ENCODE measurements at regions not wholly inside any gene's neighbourhood (a gene's known extent, or its start where the extent isn't known, plus 50 kb on each side); places are given as distances from the start of the nearest gene placed in this dataset.
A peak's percentile ranks its signal among the peaks of the same experiment; 100 is the strongest.

DNA sequence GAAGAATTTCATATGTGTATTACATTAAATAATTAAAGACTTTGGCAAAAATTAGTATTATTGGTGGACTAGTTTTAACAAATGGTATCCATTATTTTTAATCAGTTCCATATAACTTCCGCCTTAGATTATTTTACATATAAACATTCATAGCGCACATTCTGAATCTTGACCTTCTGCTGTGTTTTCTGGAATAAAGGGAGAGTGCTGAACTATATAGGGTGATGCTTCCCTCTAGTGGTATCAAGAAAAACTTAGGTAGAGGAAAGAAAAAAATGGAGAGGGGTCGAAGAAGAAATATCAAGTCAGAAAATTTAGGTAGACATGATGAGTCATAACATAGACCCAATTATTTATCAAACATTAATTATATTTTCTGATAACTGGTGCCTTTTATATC is 155.6 kb upstream of the PACRGL start:
- no peak for DNase-seq
- intact Hi-C loops (cut with DNase I, micrococcal nuclease): loop anchor here in 1 of 2 donors (5.0 to 10.0 kb wide), 2 partner anchors 122 to 140 kb away; no protein-coding TSS in a partner anchor
- peak; percentile 73 for ATAC-seq

DNA sequence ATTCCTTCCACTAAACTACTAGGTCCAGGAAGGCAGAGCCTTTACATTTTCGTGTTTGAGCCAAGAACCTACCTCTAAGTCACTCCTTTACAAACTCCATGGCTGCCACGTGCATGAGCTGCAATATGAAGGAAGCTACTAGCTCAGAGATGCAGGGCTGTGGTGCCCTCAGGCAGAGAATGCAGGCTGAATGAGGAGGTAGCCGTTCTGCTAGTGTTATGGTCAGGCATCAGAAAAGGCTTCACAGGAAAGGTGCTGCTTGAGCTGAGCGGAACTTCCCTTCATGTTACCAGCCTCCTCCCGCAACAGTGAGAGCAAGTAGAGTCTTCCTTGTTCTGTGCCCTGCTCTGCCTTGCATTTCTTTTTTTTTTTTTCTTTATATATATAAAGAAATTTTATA is 148.3 kb upstream of the PACRGL start:
- ATAC-seq: no peak
- intact Hi-C loops (cut with DNase I, micrococcal nuclease): no loop called here

DNA sequence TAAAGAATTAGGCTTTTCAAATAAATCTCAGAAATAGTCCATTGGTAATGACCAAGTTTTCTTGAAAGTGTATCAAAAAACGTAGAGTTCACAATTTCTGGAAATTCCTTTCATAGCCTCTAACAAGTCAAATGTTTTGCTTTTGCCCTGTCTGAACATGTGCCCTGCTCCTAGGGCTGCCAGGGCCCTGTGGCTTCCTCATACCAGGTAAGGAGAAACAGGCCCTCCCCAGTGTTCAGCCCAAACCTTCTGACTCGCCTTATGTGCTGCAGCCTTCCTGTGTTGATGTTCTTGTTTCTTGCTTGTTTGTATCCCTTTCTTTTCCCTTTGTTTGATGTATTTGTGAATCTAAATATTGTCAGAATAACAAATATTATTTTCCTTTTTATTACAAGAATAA is 146.1 kb upstream of the PACRGL start:
- intact Hi-C loops (cut with DNase I, micrococcal nuclease): no loop called here

More for the DNA sequence above, 148.3 kb upstream of the PACRGL start:
- DNase-seq: no peak

DNA sequence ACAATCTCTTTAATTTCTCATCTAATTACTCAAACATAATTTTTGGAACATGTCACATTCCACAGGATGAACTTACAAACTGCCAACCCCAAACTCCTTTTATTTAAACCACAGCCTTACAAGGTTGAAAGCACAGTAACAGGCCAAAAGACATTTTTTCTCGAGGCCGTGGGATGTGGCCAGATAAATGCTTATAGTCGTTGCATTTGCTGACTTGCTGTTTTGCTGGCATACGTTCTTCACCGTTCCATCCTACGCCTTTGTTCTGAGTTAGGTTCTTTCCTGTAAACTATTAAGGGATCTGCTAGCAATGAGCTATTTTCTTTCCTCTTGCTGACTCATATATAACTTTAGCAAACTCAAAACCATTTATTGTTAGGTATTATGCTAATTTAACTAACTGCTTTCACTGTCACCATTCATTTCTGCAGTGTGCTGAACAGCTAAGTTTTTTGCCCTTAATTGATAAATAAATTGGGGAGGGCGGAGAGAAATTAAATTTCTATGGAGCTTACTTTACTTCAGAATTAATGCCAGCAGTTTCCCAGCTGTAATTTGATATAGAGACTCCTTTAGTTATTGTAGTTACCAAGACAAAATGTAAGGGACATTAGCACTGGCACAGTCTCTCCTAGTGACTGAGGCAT is 135.1 kb upstream of the PACRGL start:
- ATAC-seq (no peak), DNase-seq (no peak)
- intact Hi-C loops (cut with DNase I, micrococcal nuclease): no loop called here

More for the DNA sequence above, 146.1 kb upstream of the PACRGL start:
- no peak for ATAC-seq
- no peak for DNase-seq

DNA sequence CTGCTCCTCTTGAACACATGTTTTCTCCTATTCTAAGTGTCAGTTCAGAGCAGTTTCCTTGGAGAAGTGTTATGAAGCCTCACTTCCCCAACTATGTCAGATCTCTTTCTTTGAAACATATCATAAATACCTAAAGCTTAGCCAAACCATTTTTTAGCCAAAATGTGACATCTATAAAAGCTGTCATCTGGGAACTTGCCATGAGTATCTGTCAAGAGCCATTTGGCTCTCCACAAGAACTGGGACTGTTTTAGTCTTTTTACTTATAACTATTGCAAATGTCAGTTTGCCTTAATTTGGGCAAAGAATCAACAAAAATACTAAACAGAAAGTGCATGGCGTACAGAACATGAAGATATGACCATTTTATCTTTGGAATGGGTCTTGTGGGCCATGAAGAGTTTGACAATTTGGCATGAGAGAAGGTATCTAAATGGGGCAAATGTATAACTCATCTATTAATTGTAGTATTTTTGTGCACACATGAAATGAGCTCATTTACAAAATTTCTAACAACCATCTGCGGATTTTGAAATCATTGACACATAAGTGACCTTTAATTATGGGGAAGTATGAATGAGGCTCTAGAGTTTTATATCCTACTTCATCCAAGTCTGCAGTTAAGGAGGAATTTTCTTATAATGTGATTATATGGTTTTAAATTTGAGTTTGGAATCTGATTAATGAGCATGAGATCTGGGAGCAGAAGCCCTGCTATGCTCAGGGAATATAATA is 129.1 kb upstream of the PACRGL start:
- intact Hi-C loops (cut with DNase I, micrococcal nuclease): no loop called here
- ATAC-seq (no peak), DNase-seq (no peak)

DNA sequence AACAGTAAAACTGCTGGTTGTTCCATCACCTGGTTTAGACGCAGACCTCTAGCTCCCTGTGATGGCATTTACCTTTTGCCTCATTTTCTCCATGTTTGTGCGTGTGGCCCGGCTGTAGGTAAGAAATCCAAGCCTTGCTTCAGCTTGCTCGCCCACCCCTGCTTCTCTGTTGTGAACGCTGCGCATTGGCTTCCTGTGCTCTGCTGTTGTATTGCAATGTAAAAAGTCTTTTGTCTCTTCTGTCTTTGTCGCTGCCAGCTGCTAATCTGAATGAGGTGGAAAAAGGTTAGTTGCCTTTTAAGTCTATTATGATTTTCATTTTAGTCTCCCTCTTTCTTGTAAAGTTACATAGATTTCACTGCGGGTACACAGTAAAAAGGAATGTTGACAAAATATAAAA is 127.3 kb upstream of the PACRGL start:
- ATAC-seq: no peak
- intact Hi-C loops (cut with DNase I, micrococcal nuclease): no loop called here
- no peak for DNase-seq

DNA sequence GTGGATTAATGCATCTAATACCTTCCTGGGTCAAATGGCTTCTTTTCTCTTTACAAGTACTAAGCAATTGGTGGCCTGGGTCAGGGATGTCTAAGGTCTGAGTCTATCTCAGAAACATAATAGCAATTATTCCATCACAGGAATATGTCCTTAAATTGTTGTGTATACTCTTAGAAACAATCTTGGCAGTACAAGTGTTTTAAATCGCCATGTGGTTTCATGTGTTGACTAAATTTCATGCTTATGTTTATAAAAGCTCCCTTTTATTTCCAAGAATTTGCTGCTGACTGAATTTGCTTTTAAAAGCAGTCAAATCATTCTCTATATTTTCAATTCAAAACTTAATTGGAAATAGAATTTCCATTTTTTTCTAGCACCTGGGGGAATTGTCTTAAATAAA is 125.3 kb upstream of the PACRGL start:
- DNase-seq (no peak), ATAC-seq (no peak)
- intact Hi-C loops (cut with DNase I, micrococcal nuclease): no loop called here

DNA sequence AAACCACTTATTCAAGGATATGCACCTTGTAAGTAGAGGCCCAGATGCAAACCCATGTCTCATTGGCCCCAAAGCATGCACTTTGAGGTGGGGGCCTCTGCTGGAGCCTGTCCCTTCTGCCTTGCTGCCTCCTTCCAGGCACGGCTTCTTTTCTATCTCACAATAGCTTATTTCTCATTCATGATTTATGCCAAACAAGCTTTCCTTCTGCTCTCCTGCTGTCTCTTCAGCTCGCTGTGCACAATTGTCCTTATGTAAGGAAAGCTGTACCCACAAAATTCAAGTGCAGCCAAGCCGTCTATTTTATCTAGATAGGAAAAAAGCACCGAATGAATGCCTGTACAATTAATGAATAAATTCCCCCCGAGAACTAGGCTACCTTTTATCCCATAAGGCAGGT is 124.8 kb upstream of the PACRGL start:
- no peak for ATAC-seq
- intact Hi-C loops (cut with DNase I, micrococcal nuclease): no loop called here

DNA sequence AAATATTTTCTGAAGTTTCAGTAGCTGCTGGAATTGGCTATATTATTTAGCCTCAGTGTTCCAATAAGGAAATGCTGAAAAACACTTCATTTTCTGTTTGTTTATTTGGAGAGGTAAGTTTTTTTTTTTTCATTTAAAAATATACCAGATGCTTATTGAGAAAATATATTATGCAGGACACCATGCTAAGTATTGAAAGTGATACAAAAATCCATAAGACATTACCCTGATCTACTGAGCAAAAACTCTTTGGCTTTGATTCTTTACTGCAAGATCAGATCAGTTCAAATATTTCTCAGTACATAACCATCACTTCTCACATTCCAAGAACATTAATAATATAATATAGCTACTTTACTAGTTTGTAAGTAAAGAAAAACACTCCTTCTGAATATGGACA is 123.4 kb upstream of the PACRGL start:
- intact Hi-C loops (cut with DNase I, micrococcal nuclease): no loop called here
- DNase-seq (no peak), ATAC-seq (no peak)

More for the DNA sequence above, 124.8 kb upstream of the PACRGL start:
- DNase-seq: no peak

DNA sequence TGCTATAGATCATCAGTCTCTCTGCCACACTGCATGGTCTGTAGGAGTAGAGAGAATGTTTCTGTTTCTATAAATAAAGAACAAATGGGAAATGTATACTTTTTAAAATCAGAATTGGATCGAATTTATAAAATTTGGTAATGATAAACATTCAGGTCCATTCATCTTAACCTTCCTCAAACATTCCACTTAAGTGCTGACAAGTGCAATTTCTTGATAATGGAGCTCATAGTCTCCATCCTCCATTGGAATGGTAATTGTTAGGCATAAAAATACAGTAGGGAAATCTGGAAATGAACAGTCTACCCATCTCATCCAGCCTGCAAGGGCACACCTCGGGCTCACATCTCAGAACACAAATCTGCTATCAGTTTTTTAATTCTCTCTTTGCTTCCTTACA is 122.6 kb upstream of the PACRGL start:
- DNase-seq: no peak
- no peak for ATAC-seq
- intact Hi-C loops (cut with DNase I, micrococcal nuclease): no loop called here

DNA sequence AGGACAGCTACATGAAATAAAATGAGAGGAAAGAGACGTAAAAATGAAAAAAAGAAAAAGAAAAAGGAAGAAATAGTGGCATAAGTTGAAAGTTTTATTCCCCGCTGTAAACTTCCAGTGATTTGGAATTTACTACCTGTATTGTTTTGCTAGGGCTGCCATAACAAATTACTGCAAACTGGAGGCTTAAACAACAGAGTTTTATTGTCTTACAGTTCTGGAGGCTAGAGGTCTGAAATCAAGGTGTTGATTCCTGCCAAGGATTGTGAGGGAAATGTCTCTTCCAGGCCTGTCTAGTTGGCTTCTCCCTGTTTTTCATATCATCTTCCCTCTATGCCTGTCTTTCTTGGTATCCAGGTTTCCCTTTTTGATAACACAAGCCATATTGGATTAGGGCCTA is 119.4 kb upstream of the PACRGL start:
- ATAC-seq (peak; percentile 97), DNase-seq (no peak)

DNA sequence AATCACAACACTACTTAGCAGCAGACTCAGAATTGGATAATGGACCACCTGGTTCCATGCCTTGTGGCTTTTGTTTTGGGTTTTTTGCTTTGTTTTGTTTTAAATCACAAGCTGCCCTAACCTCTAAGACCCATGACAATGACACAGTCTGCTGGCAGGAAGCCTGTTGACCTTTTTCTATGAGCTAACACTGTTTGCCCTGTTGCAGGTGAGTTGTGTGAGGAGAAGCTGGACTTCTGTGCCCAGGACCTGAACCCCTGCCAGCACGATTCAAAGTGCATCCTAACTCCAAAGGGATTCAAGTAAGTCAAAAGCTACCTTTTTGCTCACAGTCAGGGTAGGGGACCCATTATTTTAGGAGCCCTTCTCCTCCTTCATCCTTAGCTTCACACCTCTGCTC is 110.8 kb upstream of the PACRGL start:
- ATAC-seq: no peak

More for the DNA sequence above, 119.4 kb upstream of the PACRGL start:
- intact Hi-C loops (cut with DNase I, micrococcal nuclease): no loop called here

DNA sequence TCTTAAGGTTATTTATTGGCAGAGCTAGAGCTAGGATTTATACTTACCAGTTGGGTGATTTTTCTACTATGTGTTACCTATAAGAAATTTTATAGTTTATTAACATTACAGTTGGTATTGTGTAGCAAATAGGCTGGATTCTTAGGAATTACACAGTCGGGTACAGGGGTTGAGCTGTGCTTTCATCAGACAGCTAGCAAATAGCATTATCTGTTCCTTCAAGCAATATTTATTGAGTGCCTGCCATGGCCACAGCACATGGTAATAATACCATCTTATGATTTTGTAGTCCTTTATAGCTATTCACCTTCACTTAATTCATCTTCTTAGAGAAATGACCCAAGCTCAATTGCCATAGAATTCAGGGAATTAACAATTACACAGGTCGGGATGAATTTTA is 109.4 kb upstream of the PACRGL start:
- no peak for ATAC-seq
- DNase-seq: no peak
- intact Hi-C loops (cut with DNase I, micrococcal nuclease): no loop called here

More for the DNA sequence above, 110.8 kb upstream of the PACRGL start:
- no peak for DNase-seq
- intact Hi-C loops (cut with DNase I, micrococcal nuclease): no loop called here

DNA sequence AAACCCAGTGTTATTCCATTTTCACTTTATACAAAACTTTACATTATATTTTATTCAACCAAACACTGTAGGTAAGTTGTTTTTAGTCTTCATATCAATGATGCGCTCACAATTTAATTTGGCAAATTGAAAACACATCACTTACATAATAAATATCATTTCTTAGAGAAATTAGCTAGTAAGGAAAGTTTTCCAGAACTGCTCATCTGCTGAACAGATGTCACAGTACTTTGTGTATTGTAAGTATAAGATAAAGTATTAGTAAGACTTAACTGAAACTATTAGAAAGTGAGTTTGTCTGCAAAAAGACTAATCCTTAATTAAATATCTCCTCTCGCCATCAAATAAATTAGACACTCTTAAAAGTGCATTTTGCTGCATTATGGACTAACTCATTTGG is 108.7 kb upstream of the PACRGL start:
- DNase-seq: no peak
- no peak for ATAC-seq
- intact Hi-C loops (cut with DNase I, micrococcal nuclease): no loop called here

DNA sequence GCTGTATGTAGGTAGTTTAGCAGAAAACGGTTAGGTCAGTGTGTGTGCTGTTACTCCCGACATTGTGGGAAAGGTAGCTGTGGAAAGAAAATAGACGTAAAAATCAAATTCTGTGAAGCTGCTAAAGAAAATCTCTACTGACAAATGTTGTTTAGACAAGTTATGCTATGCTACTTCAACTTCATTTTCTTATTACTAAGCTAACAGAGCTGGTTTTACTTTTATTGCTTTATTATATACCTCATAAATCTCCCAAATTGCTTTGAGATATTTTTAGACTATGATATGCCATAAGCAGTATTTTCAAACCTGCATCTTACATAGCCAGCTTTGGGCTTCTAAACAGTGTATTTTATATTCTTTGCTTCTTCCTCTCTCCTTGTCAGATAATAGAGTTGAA is 108.2 kb upstream of the PACRGL start:
- no peak for DNase-seq
- peak; percentile 93 for ATAC-seq
- intact Hi-C loops (cut with DNase I, micrococcal nuclease): no loop called here

DNA sequence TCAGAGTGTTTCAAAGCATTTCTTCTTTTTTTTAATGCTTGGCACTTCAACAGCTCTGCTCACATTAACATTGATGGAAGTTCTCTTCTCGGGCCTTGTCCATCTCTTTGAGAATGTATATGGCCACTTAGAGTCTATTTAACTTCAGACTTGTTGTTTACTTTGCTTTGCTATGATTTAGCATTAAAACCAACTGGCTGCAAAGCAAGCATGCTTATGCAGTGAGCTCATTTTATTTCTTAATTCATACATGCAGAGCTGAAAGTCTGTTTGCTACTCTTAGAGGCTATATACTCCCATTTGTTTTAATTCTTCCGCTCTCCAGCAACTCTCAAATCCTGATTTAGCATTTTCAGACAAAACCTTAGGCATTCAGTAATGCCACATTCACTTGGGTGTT is 107.6 kb upstream of the PACRGL start:
- ATAC-seq (peak; percentile 78), DNase-seq (no peak)
- intact Hi-C loops (cut with DNase I, micrococcal nuclease): no loop called here

DNA sequence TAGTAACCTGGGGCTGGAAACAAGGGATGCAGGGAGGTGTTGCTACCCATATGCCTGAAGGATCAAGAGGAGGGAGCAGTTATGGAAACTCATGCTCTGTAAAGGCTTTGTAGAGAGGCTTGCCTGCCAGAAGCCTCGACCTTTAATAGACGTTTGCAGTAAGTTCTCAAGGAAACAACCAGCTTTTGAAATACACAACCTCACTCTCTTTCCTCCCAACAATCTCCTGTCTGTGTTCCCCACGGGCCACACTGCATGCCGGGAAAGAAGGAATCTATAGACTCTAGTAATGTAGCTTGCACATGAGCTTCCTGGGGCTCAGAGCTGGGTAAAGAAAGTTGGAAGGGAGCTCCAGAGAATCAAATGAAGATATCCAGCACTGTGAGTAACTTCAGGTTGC is 101.6 kb upstream of the PACRGL start:
- no peak for ATAC-seq
- intact Hi-C loops (cut with DNase I, micrococcal nuclease): no loop called here

DNA sequence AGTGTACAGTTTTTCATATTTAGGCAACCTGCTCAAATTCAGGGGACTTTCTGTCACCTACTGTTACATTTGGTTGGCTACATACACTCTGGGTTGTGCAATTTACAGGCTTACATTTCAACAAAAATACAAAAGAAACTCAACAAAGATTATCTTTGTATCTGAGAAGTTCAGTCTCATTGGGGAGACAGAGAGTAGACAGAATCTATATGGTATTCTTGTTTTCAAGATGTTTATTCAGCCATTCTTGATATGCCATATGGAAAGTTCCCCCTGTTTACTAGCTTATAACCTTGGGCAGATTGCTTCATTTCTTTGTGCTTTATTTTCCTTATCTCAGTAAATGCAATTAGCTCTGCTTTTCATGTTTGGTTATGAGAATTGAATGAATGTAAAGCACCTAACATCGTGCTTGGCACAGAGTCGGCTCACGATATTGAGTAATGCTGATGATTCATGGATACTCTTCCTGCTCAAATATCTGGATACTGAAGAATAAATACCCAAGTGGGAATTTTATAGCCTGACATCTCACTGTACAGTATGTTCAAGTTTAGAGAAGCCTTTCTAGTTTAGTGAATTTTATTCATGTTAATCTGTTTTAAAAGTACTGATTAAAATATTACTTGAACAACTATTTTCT is 96.5 kb upstream of the PACRGL start:
- intact Hi-C loops (cut with DNase I, micrococcal nuclease): no loop called here
- peak; percentile 52 for ATAC-seq
- no peak for DNase-seq

More for the DNA sequence above, 101.6 kb upstream of the PACRGL start:
- no peak for DNase-seq

DNA sequence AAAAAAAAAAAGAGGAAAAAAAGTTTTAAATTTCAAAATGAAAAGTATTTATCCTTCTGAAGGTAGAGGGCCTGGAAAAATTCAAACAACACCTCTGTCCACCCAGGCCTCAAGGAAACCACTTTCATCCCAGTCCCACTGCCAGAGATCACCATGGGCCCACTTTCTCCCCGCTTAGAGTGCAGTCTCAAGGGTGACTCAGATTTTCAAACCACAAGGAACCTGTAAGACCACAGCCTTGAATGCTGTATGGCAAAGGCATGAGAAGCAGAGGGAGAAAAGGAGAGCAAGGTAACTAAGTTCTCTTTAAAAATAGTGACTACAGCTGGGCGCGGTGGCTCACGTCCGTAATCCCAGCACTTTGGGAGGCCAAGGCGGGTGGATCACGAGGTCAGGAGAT is 87.9 kb upstream of the PACRGL start:
- DNase-seq: no peak
- intact Hi-C loops (cut with DNase I, micrococcal nuclease): no loop called here
- ATAC-seq: no peak

DNA sequence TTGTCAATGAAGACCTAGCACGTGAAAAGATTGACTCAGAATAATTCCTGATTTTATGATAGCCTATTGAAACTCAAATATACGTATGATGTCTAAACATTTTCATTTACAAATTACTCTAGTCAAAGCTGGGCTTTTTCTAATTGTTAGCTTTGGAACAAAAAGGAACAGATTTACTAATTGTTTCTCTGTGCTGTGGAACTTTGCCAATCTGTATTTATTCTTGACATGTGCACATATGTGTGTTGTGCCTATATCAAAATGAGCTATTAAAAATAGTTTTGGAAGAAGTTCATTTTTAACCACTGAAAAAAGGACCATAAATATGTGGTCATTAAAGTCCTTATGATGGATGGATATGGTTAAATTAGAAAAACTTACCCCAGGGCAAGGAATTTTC is 85.4 kb upstream of the PACRGL start:
- no peak for DNase-seq
- intact Hi-C loops (cut with DNase I, micrococcal nuclease): no loop called here
- ATAC-seq: no peak
